ENCODE measurements at regions not wholly inside any gene's neighbourhood (a gene's known extent, or its start where the extent isn't known, plus 50 kb on each side); places are given as distances from the start of the nearest gene placed in this dataset.
"Not testable (repeated sequence)": the region's sequence is repeated elsewhere in the genome, so short reads cannot be mapped to it uniquely, and the experiment has no call there.

DNA sequence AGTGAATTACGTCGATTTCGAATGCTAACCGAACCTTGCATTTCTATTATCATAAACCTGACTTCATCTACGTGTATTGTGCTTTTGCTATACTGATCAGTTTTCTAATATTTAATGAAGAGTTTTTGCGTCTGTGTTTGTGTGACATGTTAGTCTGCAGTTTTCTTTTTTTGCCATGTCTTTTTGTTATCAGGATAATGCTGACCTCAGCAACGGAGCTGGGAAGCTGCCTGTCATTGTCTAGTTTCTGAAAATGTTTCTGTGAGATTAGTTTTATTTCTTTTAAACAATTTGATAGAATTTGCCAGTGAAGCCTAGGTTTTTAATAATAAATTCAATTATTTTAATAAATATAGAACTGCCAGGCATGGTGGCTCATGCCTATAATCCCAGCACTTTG is 139.3 kb downstream of the LAT start:
- not testable (repeated sequence) for DNase-seq

DNA sequence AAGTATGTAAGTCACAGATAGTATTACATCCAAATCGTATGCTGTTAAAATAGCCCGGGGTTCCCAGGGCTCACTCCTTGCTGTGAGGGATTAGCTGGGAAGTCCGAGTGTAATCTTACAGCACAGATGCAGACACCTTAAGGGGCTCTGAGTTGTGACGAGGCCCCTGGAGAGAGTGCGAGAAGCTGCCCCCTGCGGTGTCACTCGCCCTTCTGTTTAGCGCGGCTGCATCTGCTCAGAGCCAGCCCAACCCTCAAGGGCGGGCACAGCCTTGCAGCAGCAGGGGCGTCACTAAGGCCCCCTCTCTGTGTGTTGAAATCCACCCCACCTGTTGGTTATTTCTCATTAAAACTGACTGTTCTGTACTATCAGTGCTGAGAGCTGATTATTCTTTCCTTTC is 135.8 kb downstream of the LAT start:
- not testable (repeated sequence) for DNase-seq

DNA sequence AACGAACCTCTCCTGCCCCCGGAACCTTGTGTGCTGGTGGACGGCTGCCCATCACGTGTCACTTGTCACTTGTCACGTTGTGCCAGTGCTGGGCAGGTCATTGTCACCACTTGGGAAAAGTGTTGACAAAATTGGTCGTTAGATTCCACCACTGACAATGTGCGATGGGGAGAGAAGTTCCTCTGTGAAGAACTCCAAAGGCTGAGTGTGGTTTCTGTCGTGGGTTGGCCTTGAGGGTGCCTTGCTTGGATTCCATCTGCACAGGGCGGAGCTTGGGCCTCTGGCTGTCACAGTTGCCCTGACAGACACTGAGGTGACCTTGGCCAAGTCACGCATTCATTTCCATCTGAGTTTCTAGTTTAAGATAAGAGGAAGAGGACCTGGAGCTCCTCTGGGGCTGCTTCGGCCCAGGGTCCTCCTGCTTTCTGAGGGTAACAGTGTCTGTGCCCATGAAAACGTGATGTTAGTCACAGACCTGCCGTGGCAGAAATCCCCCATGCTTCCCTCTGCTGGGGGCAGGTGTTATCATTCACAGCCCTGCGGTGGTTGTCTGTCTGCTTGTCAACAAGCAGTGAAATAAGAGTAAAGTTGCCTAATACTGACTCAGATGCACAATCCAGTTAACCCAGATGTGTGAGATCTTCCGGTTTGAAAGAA is 133.6 kb downstream of the LAT start:
- DNase-seq = not testable (repeated sequence)

DNA sequence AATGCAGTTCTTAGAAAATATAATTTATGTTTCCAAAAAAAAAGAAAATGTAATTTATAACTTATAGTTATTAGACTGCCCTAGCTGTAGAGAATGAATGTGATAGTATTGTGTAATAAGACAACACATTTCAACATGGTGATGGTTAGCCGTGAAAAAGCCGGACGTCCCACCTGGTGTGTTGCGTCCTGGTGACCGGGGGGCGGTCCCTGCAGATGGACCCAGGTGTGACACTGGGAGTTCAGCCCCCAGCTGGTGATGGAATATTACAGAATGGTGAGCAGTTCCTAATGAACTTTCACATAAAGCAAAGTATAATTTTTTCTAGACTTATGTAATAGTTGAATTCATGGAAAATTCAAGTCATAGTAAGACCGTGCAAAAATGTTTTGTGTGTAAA is 132.8 kb downstream of the LAT start:
- no peak for DNase-seq

DNA sequence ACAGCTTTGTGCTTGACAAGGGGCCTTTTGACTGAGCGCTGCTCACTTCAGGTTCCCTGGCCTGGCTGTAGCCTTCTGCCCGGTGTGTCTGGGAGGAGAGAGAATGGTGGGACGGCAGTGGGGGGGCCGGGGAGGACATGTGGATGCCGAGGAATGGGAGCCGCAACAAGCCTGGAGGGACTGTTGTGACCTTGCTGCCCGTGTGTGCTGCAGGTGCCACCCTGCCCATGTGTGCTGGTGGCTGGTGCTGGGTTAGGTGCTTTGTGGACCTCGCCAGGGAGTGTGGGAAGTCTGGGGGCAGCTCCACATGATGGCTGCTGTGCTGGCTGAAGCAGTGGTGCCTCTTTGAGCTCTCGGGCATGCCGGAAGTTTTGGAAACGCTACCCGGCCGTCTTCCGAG is 132.1 kb downstream of the LAT start:
- no peak for DNase-seq

DNA sequence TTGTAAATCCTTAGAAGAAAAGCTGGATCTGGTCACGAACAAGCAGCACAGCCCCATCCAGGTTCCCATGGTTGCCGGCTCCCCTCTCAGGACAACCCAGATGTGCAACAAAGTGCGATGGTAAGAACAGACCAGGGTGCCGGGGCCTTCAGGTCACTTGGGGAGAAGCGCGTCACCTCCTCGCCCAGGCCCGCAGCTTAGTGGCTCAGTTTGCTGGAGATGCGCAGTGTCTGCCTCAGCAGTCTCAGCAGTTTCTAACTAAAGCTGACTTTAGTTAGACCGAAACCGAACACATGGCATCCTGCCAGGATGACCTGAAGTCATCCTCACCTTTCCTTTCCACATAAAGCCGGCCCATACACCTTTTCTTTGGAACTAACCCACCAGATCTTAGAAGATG is 131.4 kb downstream of the LAT start:
- not testable (repeated sequence) for DNase-seq

DNA sequence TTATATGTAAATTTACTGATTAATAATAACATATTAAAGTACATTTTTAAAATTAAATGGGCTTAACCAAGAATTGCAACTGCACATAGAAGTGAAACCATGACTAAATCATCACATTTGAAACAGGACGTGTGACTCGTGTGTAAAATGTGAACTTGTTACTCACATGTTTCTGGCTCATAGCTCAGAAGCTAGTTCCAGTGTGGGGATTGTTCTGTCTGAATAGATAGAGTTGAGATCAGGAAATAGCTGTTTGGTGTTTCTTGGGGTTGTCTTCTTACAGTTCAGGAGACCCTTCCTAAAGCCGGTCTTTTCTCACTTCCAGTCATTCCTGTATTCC is 130.9 kb downstream of the LAT start:
- not testable (repeated sequence) for DNase-seq

DNA sequence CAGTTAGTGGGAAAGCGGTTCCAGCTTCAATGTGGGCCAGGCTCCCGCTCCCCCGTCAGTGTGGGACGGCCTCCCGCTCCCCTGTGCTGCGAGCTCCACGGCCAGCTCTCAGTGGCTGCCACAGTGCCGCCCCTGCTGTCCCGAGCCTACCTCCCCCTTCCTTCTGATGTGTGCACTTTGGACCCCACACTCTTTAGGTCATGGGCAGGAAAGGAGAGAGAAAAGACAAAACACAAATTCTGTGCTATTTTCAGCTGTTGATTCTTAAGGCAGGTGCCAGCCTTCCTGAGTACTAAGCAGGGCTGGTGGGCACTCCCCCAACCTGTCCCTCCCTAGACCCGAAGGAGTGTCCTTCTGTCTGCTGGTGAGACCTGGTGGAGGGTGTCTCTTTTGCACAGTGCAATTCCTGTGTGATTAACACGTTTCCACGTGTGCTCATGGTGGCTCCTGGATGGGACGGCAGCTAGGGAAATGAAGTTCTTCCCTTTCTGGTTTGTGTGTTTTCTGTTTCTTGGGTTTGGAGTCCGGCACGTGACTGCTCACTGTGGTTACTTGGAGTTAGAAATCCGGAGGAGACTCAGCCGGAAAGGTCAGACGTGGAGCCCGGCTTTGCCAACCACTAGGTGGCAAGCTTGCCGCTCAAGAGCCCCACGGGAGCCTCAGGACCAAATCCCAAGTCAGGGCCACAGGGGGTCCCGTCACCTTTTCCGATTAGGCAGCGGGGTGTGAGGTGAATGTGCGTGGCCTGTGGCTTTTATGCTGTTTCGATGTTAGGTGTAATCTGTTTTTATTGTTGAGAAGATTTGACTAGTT is 130.3 kb downstream of the LAT start:
- peak in 1 of 4 experiments; percentile 21 for DNase-seq

DNA sequence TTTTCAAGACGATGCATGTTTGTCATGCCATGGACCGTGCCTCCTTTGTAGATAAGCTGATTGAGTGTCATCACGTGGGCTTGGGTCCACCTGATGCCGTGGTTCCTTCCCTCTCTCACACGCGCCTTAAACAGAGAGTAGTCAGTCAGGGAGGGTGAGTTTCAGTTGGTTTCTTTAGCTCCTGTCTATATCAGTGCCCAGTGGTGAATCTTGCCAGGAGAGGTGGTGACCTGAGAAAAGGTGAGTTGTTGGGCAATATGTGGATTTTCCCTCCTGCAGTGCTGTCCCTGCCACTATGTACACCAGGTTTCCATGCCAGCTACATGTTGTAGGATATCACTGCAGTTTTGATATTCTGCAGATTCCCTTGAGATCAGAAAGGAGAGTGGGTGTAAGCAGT is 129.7 kb downstream of the LAT start:
- no peak for DNase-seq

DNA sequence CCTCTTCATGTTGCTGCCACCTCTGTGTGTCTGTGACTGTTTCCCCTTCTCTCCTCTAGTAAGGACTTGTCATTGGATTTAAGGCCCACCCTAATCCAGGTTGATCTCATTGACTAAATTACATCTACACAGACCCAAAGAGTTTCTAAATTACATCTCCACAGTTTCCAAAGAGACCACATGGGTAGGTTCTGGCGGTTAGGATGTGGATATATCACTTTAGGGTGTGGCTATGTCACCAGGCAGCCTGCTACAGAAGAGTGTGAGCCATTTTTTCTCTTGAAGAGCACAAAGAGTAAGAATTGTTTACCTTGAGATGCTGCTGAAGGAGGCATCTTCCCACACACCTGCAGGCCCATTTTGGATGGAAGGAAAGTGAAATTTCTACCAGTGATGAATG is 128.6 kb downstream of the LAT start:
- DNase-seq = not testable (repeated sequence)

DNA sequence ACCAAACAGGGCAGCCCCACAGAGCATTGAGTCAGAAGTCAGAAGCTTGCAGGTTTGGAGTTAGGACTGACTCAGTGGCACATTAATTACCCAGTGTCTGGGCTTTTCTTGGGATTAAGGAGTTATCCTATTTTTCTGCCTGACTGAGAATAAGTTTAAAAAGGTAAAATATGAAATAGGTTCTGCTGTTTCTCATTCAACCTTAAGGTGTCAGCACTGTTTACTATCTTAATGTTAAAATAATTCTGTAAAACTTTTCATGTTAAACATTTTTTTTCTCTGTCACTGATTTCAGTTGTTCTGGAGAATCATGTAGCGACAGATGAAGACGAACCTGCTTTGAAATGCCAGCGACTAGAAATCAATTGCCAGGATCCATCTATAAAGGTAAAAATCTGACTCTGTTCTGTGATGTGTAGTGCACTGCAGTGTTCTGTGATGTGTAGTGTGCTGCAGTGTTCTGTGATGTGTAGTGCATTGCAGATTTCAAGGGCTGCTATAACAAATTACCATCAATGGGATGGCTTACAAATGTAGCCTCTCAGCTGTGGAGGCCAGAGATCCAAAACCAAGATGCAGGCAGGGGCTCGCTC is 128.0 kb downstream of the LAT start:
- no peak for DNase-seq

DNA sequence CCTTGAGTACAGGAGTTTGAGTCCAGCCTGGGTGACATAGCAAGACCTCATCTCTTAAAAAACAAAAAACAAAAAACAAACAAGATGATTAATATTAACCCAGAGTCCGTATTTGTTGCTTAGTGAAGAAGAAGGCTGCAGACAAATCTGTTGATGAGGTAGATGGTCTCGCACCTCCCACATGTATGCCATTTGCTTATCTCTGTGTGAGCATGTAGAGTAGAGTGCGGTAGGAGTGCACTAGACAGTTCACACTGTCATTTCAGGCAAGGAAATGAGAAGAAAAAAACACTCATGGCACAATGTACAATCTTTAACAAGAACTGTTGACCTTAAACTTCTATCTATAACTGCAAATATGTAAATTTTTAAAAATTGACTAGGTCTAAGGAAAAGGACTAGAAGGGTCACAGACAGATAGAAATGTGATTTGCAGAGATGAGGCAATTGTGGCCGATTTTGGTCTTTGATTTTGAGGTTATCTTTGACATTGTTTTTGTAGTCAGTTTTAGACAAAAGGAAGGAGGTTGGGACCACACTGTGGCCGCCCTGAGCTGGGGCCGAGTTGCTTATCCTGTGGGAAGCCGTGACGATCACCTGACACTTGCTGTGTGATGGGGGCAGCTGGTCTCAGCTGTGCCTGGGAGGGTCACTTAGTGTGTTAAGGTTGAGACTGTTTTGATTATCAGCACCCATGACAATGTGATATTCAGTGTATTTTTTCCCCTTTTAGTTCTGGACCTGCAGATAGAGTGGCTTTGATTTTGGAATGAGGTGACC is 127.2 kb downstream of the LAT start:
- not testable (repeated sequence) for DNase-seq

DNA sequence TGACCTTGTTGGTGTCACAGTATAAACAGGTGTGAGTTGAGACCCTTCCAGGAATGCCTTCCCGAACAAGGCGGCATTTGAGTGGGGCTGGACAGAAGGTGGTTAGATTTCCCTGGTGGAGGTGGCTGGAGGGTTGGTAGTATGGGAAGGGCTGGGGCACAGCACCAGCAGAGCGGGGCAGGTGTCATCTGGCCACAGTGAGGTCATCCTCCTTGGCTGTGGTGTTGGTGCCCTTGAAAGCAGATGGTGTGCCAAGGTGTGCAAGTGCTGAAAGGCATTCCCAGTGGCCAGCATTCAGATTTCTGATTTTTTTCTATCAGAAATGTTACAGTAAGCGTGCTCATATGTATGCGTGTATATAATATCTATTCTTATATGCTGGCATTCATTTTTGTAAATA is 126.6 kb downstream of the LAT start:
- DNase-seq = no peak

DNA sequence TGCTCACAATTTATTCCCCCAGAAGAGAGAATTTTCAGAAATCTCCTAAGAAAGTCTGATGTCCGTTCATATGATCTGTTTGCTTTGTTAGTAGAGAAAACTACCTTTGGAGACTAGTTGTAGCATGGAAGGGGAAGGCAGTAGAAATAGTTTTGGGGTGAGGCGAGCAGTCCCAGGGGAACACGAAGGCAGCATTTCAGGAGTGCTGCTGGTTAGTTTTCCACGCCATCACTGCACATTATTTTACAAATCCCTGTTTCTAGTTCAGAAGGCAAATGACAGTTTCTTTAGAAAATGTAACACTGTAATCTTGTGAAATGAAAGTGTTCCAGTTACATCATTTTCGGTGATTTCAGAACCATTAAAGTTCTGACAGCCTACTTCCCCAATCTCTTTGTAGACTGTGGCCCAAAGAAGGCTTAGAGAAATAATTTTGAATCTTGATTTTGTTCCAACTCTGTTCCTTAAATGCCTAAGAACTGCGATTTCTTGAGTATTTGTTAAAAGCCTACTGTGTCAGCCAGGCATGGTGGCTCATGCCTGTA is 123.8 kb downstream of the LAT start:
- not testable (repeated sequence) for DNase-seq

DNA sequence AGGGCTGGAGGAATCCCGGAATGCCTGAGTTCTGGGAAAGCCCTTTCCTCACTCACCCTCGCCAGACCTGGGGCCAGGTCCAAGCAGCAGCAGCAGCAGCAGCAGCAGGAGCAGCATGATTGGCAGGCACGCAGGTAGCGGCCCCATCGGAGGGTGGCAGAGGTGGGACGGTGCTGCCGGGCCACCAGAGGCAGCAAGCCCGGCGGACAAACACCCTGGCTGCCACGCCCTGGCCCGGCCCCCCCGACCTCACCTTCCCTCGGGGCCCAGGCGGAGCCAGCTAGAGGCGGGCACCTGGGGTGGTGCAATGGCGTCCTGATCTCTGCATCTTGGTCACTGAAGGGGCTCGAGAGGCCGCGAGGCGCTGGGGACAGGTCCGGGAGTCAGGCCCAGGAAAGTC is 122.4 kb downstream of the LAT start:
- DNase-seq = no peak

DNA sequence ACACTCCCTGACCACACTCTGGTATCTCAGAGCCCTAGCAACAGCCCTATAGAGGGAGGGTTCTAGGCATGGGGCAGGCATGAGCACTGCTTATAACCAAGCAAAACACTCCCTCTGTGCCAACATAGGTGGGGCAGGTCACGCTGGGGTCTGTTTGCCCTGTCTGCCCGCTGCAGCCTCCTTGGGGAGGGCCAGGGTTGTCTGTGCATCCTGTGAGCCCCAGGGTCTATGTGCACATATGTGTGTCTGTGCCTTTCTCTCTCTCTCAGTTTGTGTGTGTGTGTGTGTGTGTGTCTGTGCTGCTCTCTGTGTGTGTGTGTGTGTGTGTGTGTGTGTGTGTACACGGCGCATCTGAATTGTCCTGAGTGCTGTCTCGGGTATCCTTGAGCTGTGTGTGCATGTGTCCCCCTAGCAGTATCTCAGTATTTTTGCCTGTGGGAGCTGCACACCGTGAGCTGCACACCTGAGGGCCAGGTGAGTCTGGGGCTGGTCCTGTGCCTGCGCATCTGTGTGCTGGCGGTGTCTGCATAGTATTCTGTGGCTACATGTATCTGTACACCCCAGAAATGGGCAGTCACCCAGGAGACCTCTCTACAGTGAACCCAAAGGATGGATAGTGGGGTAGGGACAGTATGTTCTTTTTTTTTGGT is 121.5 kb downstream of the LAT start:
- DNase-seq = not testable (repeated sequence)

DNA sequence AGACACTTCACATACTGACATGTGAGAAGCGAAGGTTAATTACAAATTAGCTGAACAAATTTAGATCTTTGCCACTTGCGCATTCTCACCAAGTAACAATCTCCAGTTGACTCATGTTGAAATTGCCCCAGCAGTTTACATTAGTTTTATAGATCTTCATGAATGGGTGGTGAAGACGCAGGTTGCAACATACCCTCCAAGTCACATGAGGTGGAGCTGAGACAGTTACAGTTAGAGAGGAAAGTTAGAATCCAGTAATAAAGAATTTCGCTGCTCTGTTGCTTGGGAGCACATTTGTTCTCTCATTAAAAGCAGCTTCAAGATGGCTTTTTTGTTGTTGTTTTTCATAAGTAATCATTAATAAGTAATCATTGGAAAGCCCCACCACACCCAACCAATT is 119.7 kb downstream of the LAT start:
- not testable (repeated sequence) for DNase-seq

DNA sequence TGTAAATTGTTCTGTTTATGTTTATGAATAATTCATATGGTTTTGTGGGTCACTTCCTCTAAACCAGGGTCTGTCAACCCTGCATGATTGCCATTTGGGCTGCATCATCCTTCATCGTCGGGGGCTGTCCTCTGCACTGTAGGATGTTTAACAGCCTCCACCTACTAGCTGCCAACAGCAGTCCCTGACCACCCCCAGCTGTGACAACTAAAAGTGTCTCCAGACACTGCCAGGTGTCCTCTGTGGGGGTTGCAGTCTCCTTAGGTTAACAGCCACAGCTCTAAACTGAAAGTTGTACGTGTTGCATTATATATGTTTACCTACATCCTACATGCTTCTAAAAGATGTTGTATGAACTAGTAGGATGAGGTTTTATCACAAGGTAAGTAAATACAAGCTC is 113.1 kb downstream of the LAT start:
- not testable (repeated sequence) for DNase-seq

DNA sequence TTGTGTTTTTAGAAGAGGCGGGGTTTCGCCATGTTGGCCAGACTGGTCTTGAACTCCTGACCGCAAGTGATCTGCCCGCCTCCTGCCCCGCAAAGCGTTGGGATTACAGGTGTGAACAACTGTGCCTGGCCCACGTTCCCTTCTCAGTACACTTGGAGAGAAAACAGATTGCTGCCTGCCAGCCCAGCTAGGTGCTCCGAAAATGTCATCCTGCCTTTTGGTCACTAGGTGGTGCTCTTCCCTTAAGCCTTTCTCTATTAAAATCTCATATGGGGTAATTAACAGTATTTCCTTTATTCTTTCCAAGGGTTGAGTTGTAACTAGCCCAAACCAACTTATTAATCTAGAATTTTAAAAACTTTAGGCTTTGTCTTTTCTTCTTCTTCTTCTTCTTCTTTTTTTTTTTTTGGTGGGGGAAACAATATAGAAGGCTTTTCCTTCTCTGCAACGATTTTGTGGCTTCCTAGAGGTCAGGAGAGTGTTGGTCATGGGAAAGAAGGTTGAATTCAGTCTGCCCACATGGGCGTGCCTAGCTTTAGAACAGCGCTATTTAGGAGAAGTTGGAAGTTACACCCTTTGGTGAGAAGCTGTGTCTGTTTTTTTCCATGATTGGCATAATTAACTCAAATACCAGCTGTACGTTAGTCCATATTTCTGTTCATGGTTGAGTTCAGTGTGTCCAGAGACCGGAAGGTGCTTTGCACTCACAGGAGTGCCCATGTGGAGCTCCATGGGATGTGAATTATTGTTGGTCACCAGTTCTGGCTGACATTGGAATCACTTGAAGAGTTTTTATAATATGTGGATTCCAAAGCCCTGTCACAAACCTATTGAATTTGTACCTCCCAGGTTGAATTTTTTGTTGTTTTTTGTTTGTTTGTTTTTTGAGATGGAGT is 110.1 kb downstream of the LAT start:
- DNase-seq = not testable (repeated sequence)

DNA sequence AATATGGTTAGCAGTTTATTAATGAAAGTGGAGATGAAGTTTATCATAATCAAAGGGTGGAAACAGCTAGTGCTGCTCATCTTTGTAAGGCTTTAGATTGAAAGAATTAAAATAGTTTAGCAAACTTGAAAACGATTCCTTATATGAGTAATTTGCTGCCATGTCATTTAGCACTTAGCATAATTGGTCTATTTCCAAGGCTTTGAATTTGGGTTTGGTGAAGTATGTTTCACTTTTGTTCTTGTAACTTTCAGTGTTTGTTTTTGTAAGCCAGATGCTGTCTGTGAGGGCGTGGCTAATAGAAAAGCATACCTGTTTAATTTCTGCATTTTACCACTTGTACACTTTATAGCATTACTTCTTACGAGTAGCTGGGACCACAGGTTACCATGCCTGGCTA is 109.5 kb downstream of the LAT start:
- not testable (repeated sequence) for DNase-seq

DNA sequence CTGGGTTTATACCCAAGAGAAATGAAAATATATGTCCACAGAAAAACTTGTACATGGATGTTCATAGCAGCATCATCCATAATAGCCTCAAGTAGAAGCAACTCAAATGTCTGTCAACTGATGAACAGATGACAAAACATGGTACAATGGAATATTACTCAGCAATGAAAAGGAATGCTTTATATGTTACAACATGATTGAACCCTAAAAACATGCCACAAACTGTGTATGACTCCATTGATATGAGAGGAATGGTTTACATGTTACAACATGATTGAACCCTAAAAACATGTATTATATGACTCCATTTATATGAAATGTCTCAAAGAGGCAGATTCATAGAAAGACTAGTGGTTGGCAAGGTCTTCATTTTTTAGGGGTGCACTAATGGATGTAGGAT is 104.8 kb downstream of the LAT start:
- DNase-seq = not testable (repeated sequence)
